Stomach (tissue), 4 donors: ENCODE measurements at regions not wholly inside any gene's neighbourhood (a gene's known extent, or its start where the extent isn't known, plus 50 kb on each side); places are given as distances from the start of the nearest gene placed in this dataset.
"Not testable (repeated sequence)": the region's sequence is repeated elsewhere in the genome, so short reads cannot be mapped to it uniquely, and the experiment has no call there.

Experiments
- POLR2A ChIP-seq, 4 donors: fragments of 450-650 bp; IDR thresholded peaks; one replicate each; pipeline ENCODE4 v1.6.1; 2016; ENCODE audit warnings: antibody characterized with exemption in 4 of 4, control low read depth in 2 of 4, mild to moderate bottlenecking in 1 of 4, moderate library complexity in 1 of 4
- TF ChIP-seq, protein P1 (sequence below), 7 experiments: fragments of 450-650 bp in 4 of 7; fragments of 200-600 bp in 3 of 7; sonication (generic) in 3 of 7; IDR thresholded peaks; one replicate each; pipeline ENCODE4 v1.5.1; 2016 to 2019; ENCODE audit warnings: antibody characterized with exemption in 7 of 7, control low read depth in 2 of 7, mild to moderate bottlenecking in 1 of 7

DNA sequence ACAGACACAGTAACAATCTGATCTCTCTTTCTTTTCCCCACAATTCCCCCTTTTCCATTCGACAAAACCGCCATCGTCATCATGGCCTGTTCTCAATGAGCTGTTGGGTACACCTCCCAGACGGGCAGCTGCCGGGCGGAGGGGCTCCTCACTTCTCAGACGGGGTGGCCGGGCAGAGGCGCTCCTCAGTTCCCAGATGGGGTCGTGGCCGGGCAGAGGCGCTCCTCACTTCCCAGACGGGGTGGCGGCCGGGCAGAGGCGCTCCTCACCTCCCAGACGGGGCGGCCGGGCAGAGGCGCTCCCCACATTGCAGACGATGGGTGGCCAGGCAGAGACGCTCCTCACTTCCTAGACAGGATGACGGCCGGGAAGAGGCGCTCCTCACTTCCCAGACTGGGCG lies 415.5 kb downstream of the RSL24D1 start:
- not testable (repeated sequence) for TF ChIP-seq POLR2A (IDR thresholded peaks at IDR 0.05)
- TF ChIP-seq, protein P1, sequence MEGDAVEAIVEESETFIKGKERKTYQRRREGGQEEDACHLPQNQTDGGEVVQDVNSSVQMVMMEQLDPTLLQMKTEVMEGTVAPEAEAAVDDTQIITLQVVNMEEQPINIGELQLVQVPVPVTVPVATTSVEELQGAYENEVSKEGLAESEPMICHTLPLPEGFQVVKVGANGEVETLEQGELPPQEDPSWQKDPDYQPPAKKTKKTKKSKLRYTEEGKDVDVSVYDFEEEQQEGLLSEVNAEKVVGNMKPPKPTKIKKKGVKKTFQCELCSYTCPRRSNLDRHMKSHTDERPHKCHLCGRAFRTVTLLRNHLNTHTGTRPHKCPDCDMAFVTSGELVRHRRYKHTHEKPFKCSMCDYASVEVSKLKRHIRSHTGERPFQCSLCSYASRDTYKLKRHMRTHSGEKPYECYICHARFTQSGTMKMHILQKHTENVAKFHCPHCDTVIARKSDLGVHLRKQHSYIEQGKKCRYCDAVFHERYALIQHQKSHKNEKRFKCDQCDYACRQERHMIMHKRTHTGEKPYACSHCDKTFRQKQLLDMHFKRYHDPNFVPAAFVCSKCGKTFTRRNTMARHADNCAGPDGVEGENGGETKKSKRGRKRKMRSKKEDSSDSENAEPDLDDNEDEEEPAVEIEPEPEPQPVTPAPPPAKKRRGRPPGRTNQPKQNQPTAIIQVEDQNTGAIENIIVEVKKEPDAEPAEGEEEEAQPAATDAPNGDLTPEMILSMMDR (IDR thresholded peaks at IDR 0.05) = not testable (repeated sequence)
